ENCODE measurements at regions not wholly inside any gene's neighbourhood (a gene's known extent, or its start where the extent isn't known, plus 50 kb on each side); places are given as distances from the start of the nearest gene placed in this dataset.

DNA sequence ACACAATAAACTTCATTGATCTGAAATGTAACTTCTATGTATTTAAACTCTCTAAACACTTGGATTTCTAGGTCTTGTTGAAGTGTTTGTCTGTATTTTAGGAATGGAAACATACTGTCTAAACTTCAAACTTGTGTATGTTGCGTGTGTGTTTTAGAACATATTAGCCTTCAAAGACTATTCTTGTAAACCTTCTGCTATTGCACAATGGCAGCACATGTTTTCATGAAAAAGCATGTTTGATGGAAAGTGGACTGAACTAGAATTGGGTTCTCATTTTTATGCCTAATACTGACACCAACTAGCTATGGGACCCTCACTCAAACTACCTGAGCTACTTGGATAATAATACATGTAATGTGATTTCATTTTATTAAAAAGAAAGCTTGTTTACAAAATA, 592.6 kb downstream of the IPMK start:
- TF ChIP-seq, protein P1, sequence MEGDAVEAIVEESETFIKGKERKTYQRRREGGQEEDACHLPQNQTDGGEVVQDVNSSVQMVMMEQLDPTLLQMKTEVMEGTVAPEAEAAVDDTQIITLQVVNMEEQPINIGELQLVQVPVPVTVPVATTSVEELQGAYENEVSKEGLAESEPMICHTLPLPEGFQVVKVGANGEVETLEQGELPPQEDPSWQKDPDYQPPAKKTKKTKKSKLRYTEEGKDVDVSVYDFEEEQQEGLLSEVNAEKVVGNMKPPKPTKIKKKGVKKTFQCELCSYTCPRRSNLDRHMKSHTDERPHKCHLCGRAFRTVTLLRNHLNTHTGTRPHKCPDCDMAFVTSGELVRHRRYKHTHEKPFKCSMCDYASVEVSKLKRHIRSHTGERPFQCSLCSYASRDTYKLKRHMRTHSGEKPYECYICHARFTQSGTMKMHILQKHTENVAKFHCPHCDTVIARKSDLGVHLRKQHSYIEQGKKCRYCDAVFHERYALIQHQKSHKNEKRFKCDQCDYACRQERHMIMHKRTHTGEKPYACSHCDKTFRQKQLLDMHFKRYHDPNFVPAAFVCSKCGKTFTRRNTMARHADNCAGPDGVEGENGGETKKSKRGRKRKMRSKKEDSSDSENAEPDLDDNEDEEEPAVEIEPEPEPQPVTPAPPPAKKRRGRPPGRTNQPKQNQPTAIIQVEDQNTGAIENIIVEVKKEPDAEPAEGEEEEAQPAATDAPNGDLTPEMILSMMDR (IDR thresholded peaks at IDR 0.05), result no peak
- no peak for TF ChIP-seq POLR2A (IDR thresholded peaks at IDR 0.05)

All from esophagus squamous epithelium (tissue), 4 donors.